HepG2 (cell line): ENCODE measurements at regions not wholly inside any gene's neighbourhood (a gene's known extent, or its start where the extent isn't known, plus 50 kb on each side); places are given as distances from the start of the nearest gene placed in this dataset.

Experiments
- ATAC-seq: fragments of 200-7000 bp; cut with Tn5 transposase; 3 replicates; pipeline ENCODE4 v1.9.1; 2020; ENCODE audit warnings: mild to moderate bottlenecking, moderate library complexity
- BruUV-seq: library from RNA; stranded (reverse); fragments of 400-500 nt; replicated peaks from 2 replicates; lab custom pipeline; 2021; lab: Mats Ljungman, UMichigan
- CTCF ChIA-PET: fragments of 300-600 bp; formaldehyde crosslinking; extraction: SDS; loops from one replicate; lab custom pipeline; 2021; ENCODE audit warnings: low total read pairs, inconsistent platforms, low intra/inter-chr PET ratio; lab: Yijun Ruan, JAX
- POLR2A ChIA-PET: fragments of 350-600 bp; sonication (Branson Sonifier 250); formaldehyde crosslinking; loops from one replicate; lab custom pipeline; 2020; ENCODE audit warnings: antibody characterized with exemption, inconsistent platforms; lab: Yijun Ruan, JAX
- DNase-seq: peaks from one replicate; pipeline ENCODE4 v3.0.0-alpha.2; 2015; ENCODE audit warnings: low spot score
- FAIRE-seq: peaks from 3 replicates; lab custom pipeline; 2011; peaks lifted over from hg19 to GRCh38; lab: Jason Lieb, UNC
- H2AFZ ChIP-seq: one replicate; pipeline ENCODE4 v1.6.1; 2011; ENCODE audit warnings: low read length, inconsistent platforms
- H3K27ac ChIP-seq: fragments of 300-600 bp; 3 replicates; pipeline ENCODE4 v1.8.0; 2011; ENCODE audit warnings: mixed run types, mild to moderate bottlenecking, mixed read lengths, low read length, inconsistent platforms; ENCODE audit not compliant: insufficient read depth; ENCODE audit errors: extremely low read length
- H3K27me3 ChIP-seq, 2 experiments: fragments of 200-600 bp in 1 of 2; 2 replicates in 1 of 2; 3 replicates in 1 of 2; pipeline versions ENCODE4 v1.6.0 to v1.8.0; 2011; ENCODE audit warnings: low read length in 2 of 2, mild to moderate bottlenecking in 2 of 2, moderate library complexity in 2 of 2, inconsistent platforms in 1 of 2; ENCODE audit not compliant: insufficient read depth in 2 of 2, control insufficient read depth in 1 of 2
- H3K36me3 ChIP-seq, 2 experiments: fragments of 200-600 bp in 1 of 2; replicated peaks in 1 of 2; 2 replicates in 1 of 2; 3 replicates in 1 of 2; pipeline versions ENCODE4 v1.5.1 to v1.8.0; 2011; ENCODE audit warnings: low read length in 2 of 2, inconsistent platforms in 1 of 2; ENCODE audit not compliant: insufficient read depth in 2 of 2, control insufficient read depth in 1 of 2
- H3K4me1 ChIP-seq: 2 replicates; pipeline ENCODE4 v1.5.1; 2012; ENCODE audit warnings: low read length, inconsistent platforms; ENCODE audit not compliant: insufficient read depth
- H3K4me2 ChIP-seq: 2 replicates; pipeline ENCODE4 v1.6.0; 2011; ENCODE audit warnings: low read depth, low read length, inconsistent platforms
- H3K4me3 ChIP-seq, 3 experiments: fragments of 200-600 bp in 1 of 3; sonication (generic), shearing (Covaris generic) in 1 of 3; replicated peaks in 1 of 3; 2 replicates each; pipeline ENCODE4 v1.5.1; 2011 to 2016; ENCODE audit warnings: low read length in 3 of 3, inconsistent platforms in 2 of 3, low read depth in 2 of 3, mild to moderate bottlenecking in 2 of 3, control low read depth in 1 of 3, mixed read lengths in 1 of 3; ENCODE audit not compliant: insufficient read depth in 1 of 3
- H3K79me2 ChIP-seq: one replicate; pipeline ENCODE4 v1.6.1; 2011; ENCODE audit warnings: low read length, inconsistent platforms; ENCODE audit not compliant: insufficient read depth
- H3K9ac ChIP-seq: 2 replicates; pipeline ENCODE4 v1.6.0; 2011; ENCODE audit warnings: mild to moderate bottlenecking, low read depth, low read length, inconsistent platforms; ENCODE audit not compliant: insufficient read depth
- H3K9me3 ChIP-seq: 2 replicates; pipeline ENCODE4 v1.5.1; 2012; ENCODE audit warnings: mild to moderate bottlenecking, low read length
- H4K20me1 ChIP-seq: 2 replicates; pipeline ENCODE4 v1.6.0; 2011; ENCODE audit warnings: inconsistent platforms, mild to moderate bottlenecking, low read length, moderate library complexity; ENCODE audit not compliant: insufficient read depth
- AGO2 ChIP-seq: fragments of 200-400 bp; formaldehyde crosslinking; optimal IDR thresholded peaks from 2 replicates; pipeline ENCODE3; 2017; ENCODE audit warnings: mild to moderate bottlenecking, low read depth, low read length, moderate library complexity
- FOXA1 ChIP-seq, 2 experiments: fragments of 450-650 bp in 1 of 2; sonication (generic) in 1 of 2; formaldehyde crosslinking in 1 of 2; IDR thresholded peaks; 2 replicates each; pipeline versions ENCODE4 v1.4.0 to v1.6.1; 2016 to 2020; ENCODE audit warnings: missing genetic modification reagents in 1 of 2
- GTF2F1 ChIP-seq: fragments of 150-350 bp; IDR thresholded peaks from 2 replicates; pipeline ENCODE4 v1.6.1; 2014; ENCODE audit warnings: low read length
- KAT7 ChIP-seq: IDR thresholded peaks from 2 replicates; pipeline ENCODE4 v1.6.1; 2018; ENCODE audit warnings: borderline replicate concordance, missing compliant biosample characterization
- RAD51 ChIP-seq: fragments of 450-650 bp; IDR thresholded peaks from 2 replicates; pipeline ENCODE4 v1.6.1; 2016; ENCODE audit warnings: borderline replicate concordance
- SIN3B ChIP-seq: fragments of 150-350 bp; IDR thresholded peaks from 2 replicates; pipeline ENCODE4 v1.6.1; 2014; ENCODE audit warnings: low read length
- SP1 ChIP-seq, 2 experiments: fragments of 450-650 bp in 1 of 2; sonication (generic) in 1 of 2; formaldehyde crosslinking in 1 of 2; IDR thresholded peaks; 2 replicates each; pipeline versions ENCODE4 v1.4.0 to v1.6.1; 2016 to 2020; ENCODE audit warnings: missing genetic modification reagents in 1 of 2
- STAT5B ChIP-seq: sonication (generic); formaldehyde crosslinking; IDR thresholded peaks from 2 replicates; pipeline ENCODE4 v1.4.0; 2020; ENCODE audit warnings: missing genetic modification reagents
- ZNF263 ChIP-seq: sonication (generic); formaldehyde crosslinking; IDR thresholded peaks from 2 replicates; pipeline ENCODE4 v1.4.0; 2020; ENCODE audit warnings: missing genetic modification reagents
- ZNF34 ChIP-seq: sonication (generic); formaldehyde crosslinking; IDR thresholded peaks from 2 replicates; pipeline ENCODE4 v1.4.0; 2020; ENCODE audit warnings: mild to moderate bottlenecking, missing genetic modification reagents, borderline replicate concordance
- ZNF562 ChIP-seq: sonication (generic); formaldehyde crosslinking; IDR thresholded peaks from 2 replicates; pipeline ENCODE4 v1.8.0; 2022; ENCODE audit warnings: missing genetic modification reagents, borderline replicate concordance
- ZNF792 ChIP-seq: IDR thresholded peaks from 2 replicates; pipeline ENCODE4 v1.6.1; 2016
- WGBS: methylation state at CpG from one replicate; pipeline ENCODE4 v1.1.6; 2017; ENCODE audit warnings: low lambda C conversion rate; 5-methylcytosine and 5-hydroxymethylcytosine counted together
- in situ Hi-C: cut with HindIII; loops from 2 replicates; pipeline ENCODE4 v1.10.0; 2017; ENCODE audit warnings: low pct_unique_long_range_greater_than_20kb; ENCODE audit not compliant: extremely low pct_ligation_motif_present
- intact Hi-C: fragments of 100-400 bp; cut with micrococcal nuclease; formaldehyde crosslinking; loops from one replicate; pipeline ENCODE4 v1.10.0; 2022; ENCODE audit not compliant: unreplicated experiment
- TF ChIP-seq, protein P1 (sequence below): sonication (generic); formaldehyde crosslinking; IDR thresholded peaks from 2 replicates; pipeline ENCODE4 v1.8.0; 2022; ENCODE audit warnings: missing genetic modification reagents, low read depth, mild to moderate bottlenecking, borderline replicate concordance
- TF ChIP-seq, protein P2 (sequence below): sonication (generic); formaldehyde crosslinking; IDR thresholded peaks from 2 replicates; pipeline ENCODE4 v1.4.0; 2020; ENCODE audit warnings: mild to moderate bottlenecking, missing genetic modification reagents
- TF ChIP-seq, protein P3 (sequence below): IDR thresholded peaks from 2 replicates; pipeline ENCODE4 v1.6.1; 2016; ENCODE audit warnings: missing compliant biosample characterization, missing genetic modification reagents, borderline replicate concordance
- TF ChIP-seq, protein P4 (sequence below): IDR thresholded peaks from 2 replicates; pipeline ENCODE4 v1.6.1; 2016; ENCODE audit warnings: low read depth, borderline replicate concordance

DNA sequence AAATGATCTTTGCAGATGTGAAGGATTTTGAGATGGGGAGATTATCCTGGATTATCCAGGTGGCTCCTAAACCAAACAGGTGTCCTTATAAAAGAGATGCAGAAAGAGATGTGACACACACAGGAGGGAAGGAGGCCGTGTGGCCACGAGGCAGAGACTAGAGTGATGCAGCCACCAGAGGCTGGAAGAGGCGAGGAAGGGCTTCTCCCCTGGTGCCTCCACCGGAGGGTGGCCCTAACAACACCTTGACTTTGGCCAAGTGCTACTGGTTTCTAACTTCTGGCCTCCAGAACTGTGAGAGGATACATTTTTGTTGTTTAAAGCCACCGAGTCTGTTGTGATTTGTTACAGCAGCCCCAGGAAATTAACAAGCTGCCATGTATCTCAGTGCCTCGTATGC is 127.1 kb downstream of the ASB7 start:
- ATAC-seq (no peak), DNase-seq (no peak), FAIRE-seq (no peak)
- Histone ChIP-seq H3K4me2 (no peak overlapping the region), H3K4me3 (no peak overlapping the region), H3K79me2 (no peaks in the 10 kb centered on the region), H4K20me1 (no peaks in the 10 kb centered on the region), H3K27me3 (peaks cover 0 to 8% of the 10 kb centered on the region in 2 experiments; a peak in 2 of 5 replicates), H3K9me3 (no peaks in the 10 kb centered on the region), H3K36me3 (no peaks in the 10 kb centered on the region), H3K27ac (no peak overlapping the region), H3K4me1 (peaks cover 40% of the 10 kb centered on the region), H2AFZ (no peak overlapping the region), H3K9ac (no peak overlapping the region)
- intact Hi-C loops: no loop called here
- WGBS: 68% methylated on average over 6 of the region's 6 CpGs
- POLR2A ChIA-PET: no interaction called here
- CTCF ChIA-PET: no interaction called here
- in situ Hi-C loops: no loop called here
- BruUV-seq: no TSS peak
- TF ChIP-seq, protein P1, sequence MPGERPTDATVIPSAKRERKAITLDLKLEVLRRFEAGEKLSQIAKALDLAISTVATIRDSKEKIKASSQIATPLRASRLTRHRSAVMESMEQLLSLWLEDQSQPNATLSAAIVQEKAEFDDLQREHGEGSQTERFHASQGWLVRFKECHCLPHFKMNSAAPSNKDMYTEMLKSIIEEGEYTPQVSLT (CRISPR knock-in tag): no peak
- TF ChIP-seq STAT5B (CRISPR knock-in tag) (no peak), ZNF263 (CRISPR knock-in tag) (no peak), ZNF562 (CRISPR knock-in tag) (no peak), FOXA1 (IDR thresholded peaks at IDR 0.05) (no peak), FOXA1 (CRISPR knock-in tag; IDR thresholded peaks at IDR 0.05) (no peak), ZNF792 (CRISPR knock-in tag) (no peak), KAT7 (CRISPR knock-in tag) (no peak), ZNF34 (CRISPR knock-in tag) (no peak), GTF2F1 (no peak), SIN3B (no peak), SP1 (IDR thresholded peaks at IDR 0.05) (no peak), SP1 (CRISPR knock-in tag; IDR thresholded peaks at IDR 0.05) (no peak), AGO2 (no peak), RAD51 (no peak)
- TF ChIP-seq, protein P2, sequence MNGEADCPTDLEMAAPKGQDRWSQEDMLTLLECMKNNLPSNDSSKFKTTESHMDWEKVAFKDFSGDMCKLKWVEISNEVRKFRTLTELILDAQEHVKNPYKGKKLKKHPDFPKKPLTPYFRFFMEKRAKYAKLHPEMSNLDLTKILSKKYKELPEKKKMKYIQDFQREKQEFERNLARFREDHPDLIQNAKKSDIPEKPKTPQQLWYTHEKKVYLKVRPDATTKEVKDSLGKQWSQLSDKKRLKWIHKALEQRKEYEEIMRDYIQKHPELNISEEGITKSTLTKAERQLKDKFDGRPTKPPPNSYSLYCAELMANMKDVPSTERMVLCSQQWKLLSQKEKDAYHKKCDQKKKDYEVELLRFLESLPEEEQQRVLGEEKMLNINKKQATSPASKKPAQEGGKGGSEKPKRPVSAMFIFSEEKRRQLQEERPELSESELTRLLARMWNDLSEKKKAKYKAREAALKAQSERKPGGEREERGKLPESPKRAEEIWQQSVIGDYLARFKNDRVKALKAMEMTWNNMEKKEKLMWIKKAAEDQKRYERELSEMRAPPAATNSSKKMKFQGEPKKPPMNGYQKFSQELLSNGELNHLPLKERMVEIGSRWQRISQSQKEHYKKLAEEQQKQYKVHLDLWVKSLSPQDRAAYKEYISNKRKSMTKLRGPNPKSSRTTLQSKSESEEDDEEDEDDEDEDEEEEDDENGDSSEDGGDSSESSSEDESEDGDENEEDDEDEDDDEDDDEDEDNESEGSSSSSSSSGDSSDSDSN (CRISPR knock-in tag): no peak
- TF ChIP-seq, protein P3, sequence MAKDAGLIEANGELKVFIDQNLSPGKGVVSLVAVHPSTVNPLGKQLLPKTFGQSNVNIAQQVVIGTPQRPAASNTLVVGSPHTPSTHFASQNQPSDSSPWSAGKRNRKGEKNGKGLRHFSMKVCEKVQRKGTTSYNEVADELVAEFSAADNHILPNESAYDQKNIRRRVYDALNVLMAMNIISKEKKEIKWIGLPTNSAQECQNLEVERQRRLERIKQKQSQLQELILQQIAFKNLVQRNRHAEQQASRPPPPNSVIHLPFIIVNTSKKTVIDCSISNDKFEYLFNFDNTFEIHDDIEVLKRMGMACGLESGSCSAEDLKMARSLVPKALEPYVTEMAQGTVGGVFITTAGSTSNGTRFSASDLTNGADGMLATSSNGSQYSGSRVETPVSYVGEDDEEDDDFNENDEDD (CRISPR knock-in tag): no peak
- TF ChIP-seq, protein P4, sequence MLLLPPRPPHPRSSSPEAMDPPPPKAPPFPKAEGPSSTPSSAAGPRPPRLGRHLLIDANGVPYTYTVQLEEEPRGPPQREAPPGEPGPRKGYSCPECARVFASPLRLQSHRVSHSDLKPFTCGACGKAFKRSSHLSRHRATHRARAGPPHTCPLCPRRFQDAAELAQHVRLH (CRISPR knock-in tag): no peak
